Panc1 (cell line): ENCODE measurements at regions not wholly inside any gene's neighbourhood (a gene's known extent, or its start where the extent isn't known, plus 50 kb on each side); places are given as distances from the start of the nearest gene placed in this dataset.

Source experiments
- ATAC-seq: fragments of 200-7000 bp; cut with Tn5 transposase; 2 replicates; pipeline ENCODE4 v1.9.1; 2020; ENCODE audit warnings: mild to moderate bottlenecking, moderate library complexity
- BruUV-seq: library from RNA; stranded (reverse); fragments of 400-500 nt; replicated peaks from 2 replicates; lab custom pipeline; 2021; lab: Mats Ljungman, UMichigan
- CTCF ChIA-PET: fragments of 300-600 bp; sonication (Branson Sonifier 250); formaldehyde crosslinking; loops from one replicate; lab custom pipeline; 2022; ENCODE audit warnings: antibody characterized with exemption; lab: Charles Lee
- POLR2A ChIA-PET: fragments of 300-600 bp; sonication (Branson Sonifier 250); formaldehyde crosslinking; loops from one replicate; lab custom pipeline; 2022; ENCODE audit warnings: antibody characterized with exemption; lab: Charles Lee
- DNase-seq: peaks from one replicate; pipeline ENCODE4 v3.0.0-alpha.2; 2010; ENCODE audit warnings: low read depth, low spot score
- H3K27ac ChIP-seq: 2 replicates; pipeline ENCODE4 v1.5.1; 2011; ENCODE audit warnings: mild to moderate bottlenecking, low read length, inconsistent platforms
- H3K27me3 ChIP-seq: fragments of 200-500 bp; sonication (Bioruptor generic); 2 replicates; pipeline ENCODE4 v1.6.0; 2014; ENCODE audit warnings: low read length, inconsistent platforms; ENCODE audit not compliant: control insufficient read depth, insufficient read depth
- H3K36me3 ChIP-seq: fragments of 200-500 bp; sonication (Bioruptor generic); 2 replicates; pipeline ENCODE4 v1.5.1; 2014; ENCODE audit warnings: inconsistent platforms, mild to moderate bottlenecking, low read length, moderate library complexity; ENCODE audit not compliant: control insufficient read depth, insufficient read depth
- H3K4me1 ChIP-seq: 2 replicates; pipeline ENCODE4 v1.5.1; 2011; ENCODE audit warnings: inconsistent platforms, mild to moderate bottlenecking, low read length, moderate library complexity; ENCODE audit not compliant: control insufficient read depth, insufficient read depth
- H3K4me3 ChIP-seq, 2 experiments: 2 replicates each; pipeline ENCODE4 v1.5.1; 2011 to 2012; ENCODE audit warnings: low read depth in 2 of 2, low read length in 2 of 2, mild to moderate bottlenecking in 2 of 2, inconsistent platforms in 1 of 2, moderate library complexity in 1 of 2
- H3K9me3 ChIP-seq: fragments of 200-500 bp; sonication (Bioruptor generic); 2 replicates; pipeline ENCODE4 v1.5.1; 2014; ENCODE audit warnings: low read depth, mild to moderate bottlenecking, inconsistent platforms, low read length, moderate library complexity; ENCODE audit not compliant: control insufficient read depth, insufficient read depth
- POLR2AphosphoS5 ChIP-seq: IDR thresholded peaks from 2 replicates; pipeline ENCODE4 v1.6.1; 2012; ENCODE audit warnings: mild to moderate bottlenecking, low read depth, low read length, moderate library complexity
- SIN3A ChIP-seq: IDR thresholded peaks from 2 replicates; pipeline ENCODE4 v1.6.1; 2012; ENCODE audit warnings: low read depth, mild to moderate bottlenecking, low read length, moderate library complexity, borderline replicate concordance; ENCODE audit not compliant: insufficient read depth
- TCF7L2 ChIP-seq: IDR thresholded peaks from 2 replicates; pipeline ENCODE4 v1.6.1; 2011; ENCODE audit warnings: mild to moderate bottlenecking, low read depth, low read length, inconsistent platforms
- in situ Hi-C: cut with HindIII; loops from 2 replicates; pipeline ENCODE4 v1.10.0; 2016; ENCODE audit warnings: low sequenced_read_pairs, low pct_unique_long_range_greater_than_20kb
- intact Hi-C: fragments of 100-400 bp; cut with micrococcal nuclease; formaldehyde crosslinking; loops from one replicate; pipeline ENCODE4 v1.10.0; 2022; ENCODE audit not compliant: unreplicated experiment
- TF ChIP-seq, protein P1 (sequence below): fragments of 450-650 bp; IDR thresholded peaks from 2 replicates; pipeline ENCODE4 v1.5.1; 2017; ENCODE audit warnings: mild to moderate bottlenecking
- TF ChIP-seq, protein P2 (sequence below), 2 experiments: IDR thresholded peaks; 2 replicates each; pipeline ENCODE4 v1.6.1; 2011 to 2012; ENCODE audit warnings: low read depth in 2 of 2, control low read depth in 1 of 2, low read length in 1 of 2, mild to moderate bottlenecking in 1 of 2, moderate library complexity in 1 of 2; ENCODE audit not compliant: insufficient read depth in 1 of 2

DNA sequence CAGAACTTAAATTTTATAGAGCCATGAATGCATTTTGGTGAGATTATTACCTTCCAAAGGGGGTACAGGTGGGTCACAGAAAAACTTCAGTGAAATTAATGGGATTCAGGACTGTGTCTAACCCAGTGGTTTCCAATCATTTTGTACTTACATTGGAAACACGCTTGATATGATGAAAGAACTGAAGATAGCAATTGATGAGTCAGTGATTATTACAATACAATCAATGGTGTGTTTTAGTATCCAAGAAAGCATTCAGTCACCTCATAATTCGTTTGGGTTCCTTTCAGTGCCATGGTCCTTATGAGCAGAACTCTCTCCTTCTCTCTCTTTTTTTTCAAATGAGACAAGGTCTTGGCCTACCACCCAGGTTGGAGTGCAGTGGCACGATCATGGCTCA is 66.5 kb upstream of the IGFBP5 start:
- no peaks in the 10 kb centered on the region for H3K4me1 ChIP-seq
- ChIA-PET POLR2A (no interaction called here), CTCF (no interaction called here)
- H3K4me3 ChIP-seq, result no peak overlapping the region
- BruUV-seq, result no TSS peak
- peaks cover 6% of the 10 kb centered on the region; the same call in 1 of the 2 replicates for H3K27me3 ChIP-seq
- no peak for ATAC-seq
- intact Hi-C loops, result no loop called here
- in situ Hi-C loops, result no loop called here
- no peak overlapping the region for H3K27ac ChIP-seq
- no peak for DNase-seq
- no peaks in the 10 kb centered on the region for H3K36me3 ChIP-seq
- no peaks in the 10 kb centered on the region for H3K9me3 ChIP-seq
- TF ChIP-seq TCF7L2 (no peak), POLR2AphosphoS5 (no peak), SIN3A (no peak)
- TF ChIP-seq, protein P1, sequence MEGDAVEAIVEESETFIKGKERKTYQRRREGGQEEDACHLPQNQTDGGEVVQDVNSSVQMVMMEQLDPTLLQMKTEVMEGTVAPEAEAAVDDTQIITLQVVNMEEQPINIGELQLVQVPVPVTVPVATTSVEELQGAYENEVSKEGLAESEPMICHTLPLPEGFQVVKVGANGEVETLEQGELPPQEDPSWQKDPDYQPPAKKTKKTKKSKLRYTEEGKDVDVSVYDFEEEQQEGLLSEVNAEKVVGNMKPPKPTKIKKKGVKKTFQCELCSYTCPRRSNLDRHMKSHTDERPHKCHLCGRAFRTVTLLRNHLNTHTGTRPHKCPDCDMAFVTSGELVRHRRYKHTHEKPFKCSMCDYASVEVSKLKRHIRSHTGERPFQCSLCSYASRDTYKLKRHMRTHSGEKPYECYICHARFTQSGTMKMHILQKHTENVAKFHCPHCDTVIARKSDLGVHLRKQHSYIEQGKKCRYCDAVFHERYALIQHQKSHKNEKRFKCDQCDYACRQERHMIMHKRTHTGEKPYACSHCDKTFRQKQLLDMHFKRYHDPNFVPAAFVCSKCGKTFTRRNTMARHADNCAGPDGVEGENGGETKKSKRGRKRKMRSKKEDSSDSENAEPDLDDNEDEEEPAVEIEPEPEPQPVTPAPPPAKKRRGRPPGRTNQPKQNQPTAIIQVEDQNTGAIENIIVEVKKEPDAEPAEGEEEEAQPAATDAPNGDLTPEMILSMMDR, result no peak
- TF ChIP-seq, protein P2, sequence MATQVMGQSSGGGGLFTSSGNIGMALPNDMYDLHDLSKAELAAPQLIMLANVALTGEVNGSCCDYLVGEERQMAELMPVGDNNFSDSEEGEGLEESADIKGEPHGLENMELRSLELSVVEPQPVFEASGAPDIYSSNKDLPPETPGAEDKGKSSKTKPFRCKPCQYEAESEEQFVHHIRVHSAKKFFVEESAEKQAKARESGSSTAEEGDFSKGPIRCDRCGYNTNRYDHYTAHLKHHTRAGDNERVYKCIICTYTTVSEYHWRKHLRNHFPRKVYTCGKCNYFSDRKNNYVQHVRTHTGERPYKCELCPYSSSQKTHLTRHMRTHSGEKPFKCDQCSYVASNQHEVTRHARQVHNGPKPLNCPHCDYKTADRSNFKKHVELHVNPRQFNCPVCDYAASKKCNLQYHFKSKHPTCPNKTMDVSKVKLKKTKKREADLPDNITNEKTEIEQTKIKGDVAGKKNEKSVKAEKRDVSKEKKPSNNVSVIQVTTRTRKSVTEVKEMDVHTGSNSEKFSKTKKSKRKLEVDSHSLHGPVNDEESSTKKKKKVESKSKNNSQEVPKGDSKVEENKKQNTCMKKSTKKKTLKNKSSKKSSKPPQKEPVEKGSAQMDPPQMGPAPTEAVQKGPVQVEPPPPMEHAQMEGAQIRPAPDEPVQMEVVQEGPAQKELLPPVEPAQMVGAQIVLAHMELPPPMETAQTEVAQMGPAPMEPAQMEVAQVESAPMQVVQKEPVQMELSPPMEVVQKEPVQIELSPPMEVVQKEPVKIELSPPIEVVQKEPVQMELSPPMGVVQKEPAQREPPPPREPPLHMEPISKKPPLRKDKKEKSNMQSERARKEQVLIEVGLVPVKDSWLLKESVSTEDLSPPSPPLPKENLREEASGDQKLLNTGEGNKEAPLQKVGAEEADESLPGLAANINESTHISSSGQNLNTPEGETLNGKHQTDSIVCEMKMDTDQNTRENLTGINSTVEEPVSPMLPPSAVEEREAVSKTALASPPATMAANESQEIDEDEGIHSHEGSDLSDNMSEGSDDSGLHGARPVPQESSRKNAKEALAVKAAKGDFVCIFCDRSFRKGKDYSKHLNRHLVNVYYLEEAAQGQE (IDR thresholded peaks at IDR 0.05; ENCODE audit: insufficient read depth in 1 of 2, low read depth in 2 of 2, low read length in 1 of 2), result no peak

DNA sequence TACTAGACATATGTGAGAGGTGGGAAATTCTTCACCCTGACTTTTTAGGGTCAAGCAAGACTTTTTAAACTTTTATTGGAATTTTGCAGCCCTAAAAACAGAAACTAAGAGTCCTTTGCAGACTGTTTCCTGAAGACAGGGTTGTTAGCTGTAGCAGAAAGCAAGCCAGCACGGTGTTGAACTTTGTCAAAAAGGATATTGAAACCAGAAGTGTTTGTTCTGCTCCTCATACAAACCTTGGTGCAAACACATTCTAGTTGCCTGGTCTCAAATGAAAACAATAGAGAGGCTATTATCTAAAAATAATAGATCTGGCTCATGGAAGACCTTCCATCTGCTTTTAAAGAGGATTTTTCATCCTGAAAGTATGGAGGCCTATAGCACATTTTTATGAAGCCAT is 65.8 kb upstream of the IGFBP5 start:
- intact Hi-C loops, result no loop called here
- ChIA-PET POLR2A (no interaction called here), CTCF (no interaction called here)
- DNase-seq (no peak), ATAC-seq (no peak)
- no peak overlapping the region for H3K4me3 ChIP-seq
- no peaks in the 10 kb centered on the region for H3K36me3 ChIP-seq
- H3K27me3 ChIP-seq, result peaks cover 6% of the 10 kb centered on the region; the same call in 1 of the 2 replicates
- no peaks in the 10 kb centered on the region for H3K9me3 ChIP-seq
- TF ChIP-seq, protein P2 (IDR thresholded peaks at IDR 0.05; ENCODE audit: insufficient read depth in 1 of 2, low read depth in 2 of 2, low read length in 1 of 2), result no peak
- no peak for TF ChIP-seq POLR2AphosphoS5
- TF ChIP-seq SIN3A, result no peak
- TF ChIP-seq, protein P1, result no peak
- no peak for TF ChIP-seq TCF7L2
- BruUV-seq, result no TSS peak
- no peak overlapping the region for H3K27ac ChIP-seq
- H3K4me1 ChIP-seq, result no peaks in the 10 kb centered on the region
- in situ Hi-C loops, result no loop called here
